WERI-Rb-1 (cell line): ENCODE measurements at regions not wholly inside any gene's neighbourhood (a gene's known extent, or its start where the extent isn't known, plus 50 kb on each side); places are given as distances from the start of the nearest gene placed in this dataset.

Source experiments
- DNase-seq: peaks from one replicate; pipeline ENCODE4 v3.0.0-alpha.2; 2020
- H3K27ac ChIP-seq: fragments of 250-450 bp; sonication (Bioruptor Pico); 2 replicates; pipeline ENCODE4 v1.5.1; 2020; ENCODE audit warnings: mild to moderate bottlenecking, moderate library complexity
- H3K27me3 ChIP-seq: fragments of 250-450 bp; sonication (Bioruptor Pico); 2 replicates; pipeline ENCODE4 v1.5.1; 2021; ENCODE audit warnings: mild to moderate bottlenecking, low read depth, moderate library complexity; ENCODE audit not compliant: insufficient read depth, severe bottlenecking
- H3K36me3 ChIP-seq: fragments of 250-450 bp; sonication (Bioruptor Pico); 2 replicates; pipeline ENCODE4 v1.5.1; 2020; ENCODE audit warnings: mild to moderate bottlenecking, moderate library complexity
- H3K4me3 ChIP-seq: 2 replicates; pipeline ENCODE4 v1.5.1; 2011; ENCODE audit warnings: low read depth, mild to moderate bottlenecking, control low read depth, low read length
- H3K9me3 ChIP-seq: fragments of 250-450 bp; sonication (Bioruptor Pico); 2 replicates; pipeline ENCODE4 v1.5.1; 2021; ENCODE audit warnings: mild to moderate bottlenecking, moderate library complexity; ENCODE audit not compliant: severe bottlenecking
- CTCF ChIP-seq: IDR thresholded peaks from 2 replicates; pipeline ENCODE4 v1.5.1; 2011; ENCODE audit warnings: low read depth, mild to moderate bottlenecking, control low read depth, inconsistent platforms, low read length

GRCh38 chr13:82214341-82214740 is 1667.9 kb downstream of the SLITRK1 start:
- Histone ChIP-seq H3K9me3 (no peaks in the 10 kb centered on the region), H3K27me3 (no peaks in the 10 kb centered on the region), H3K36me3 (no peaks in the 10 kb centered on the region), H3K4me3 (no peak overlapping the region), H3K27ac (no peak overlapping the region)
- no peak for TF ChIP-seq CTCF
- DNase-seq: no peak

GRCh38 chr13:82206241-82206640 is 1676.0 kb downstream of the SLITRK1 start:
- H3K4me3 ChIP-seq: no peak overlapping the region
- no peak for TF ChIP-seq CTCF
- no peaks in the 10 kb centered on the region for H3K36me3 ChIP-seq
- H3K9me3 ChIP-seq: no peaks in the 10 kb centered on the region
- no peak overlapping the region for H3K27ac ChIP-seq
- H3K27me3 ChIP-seq: no peaks in the 10 kb centered on the region
- no peak for DNase-seq

- no peak for DNase-seq
- Histone ChIP-seq H3K9me3 (no peaks in the 10 kb centered on the region), H3K36me3 (no peaks in the 10 kb centered on the region), H3K27ac (no peak overlapping the region), H3K4me3 (no peak overlapping the region), H3K27me3 (no peaks in the 10 kb centered on the region)
- TF ChIP-seq CTCF: no peak
Measured at GRCh38 chr13:82202398-82202797, 1679.9 kb downstream of the SLITRK1 start.

- H3K9me3 ChIP-seq: no peaks in the 10 kb centered on the region
- H3K36me3 ChIP-seq: no peaks in the 10 kb centered on the region
- H3K4me3 ChIP-seq: no peak overlapping the region
- no peak overlapping the region for H3K27ac ChIP-seq
- H3K27me3 ChIP-seq: no peaks in the 10 kb centered on the region
- no peak for DNase-seq
- TF ChIP-seq CTCF: no peak
Measured at GRCh38 chr13:82196087-82196486, 1686.2 kb downstream of the SLITRK1 start.

GRCh38 chr13:82187227-82187626 is 1695.0 kb downstream of the SLITRK1 start:
- no peaks in the 10 kb centered on the region for H3K36me3 ChIP-seq
- DNase-seq: no peak
- H3K4me3 ChIP-seq: no peak overlapping the region
- no peak overlapping the region for H3K27ac ChIP-seq
- no peak for TF ChIP-seq CTCF
- H3K9me3 ChIP-seq: no peaks in the 10 kb centered on the region
- H3K27me3 ChIP-seq: no peaks in the 10 kb centered on the region

GRCh38 chr13:82176751-82177150 is 1705.5 kb downstream of the SLITRK1 start:
- H3K9me3 ChIP-seq: no peaks in the 10 kb centered on the region
- TF ChIP-seq CTCF: no peak
- no peak for DNase-seq
- H3K27ac ChIP-seq: no peak overlapping the region
- H3K27me3 ChIP-seq: no peaks in the 10 kb centered on the region
- no peaks in the 10 kb centered on the region for H3K36me3 ChIP-seq
- no peak overlapping the region for H3K4me3 ChIP-seq
